ACHN (cell line): ENCODE measurements at regions not wholly inside any gene's neighbourhood (a gene's known extent, or its start where the extent isn't known, plus 50 kb on each side); places are given as distances from the start of the nearest gene placed in this dataset.
"Not testable (repeated sequence)": the region's sequence is repeated elsewhere in the genome, so short reads cannot be mapped to it uniquely, and the experiment has no call there.

Experiments
- DNase-seq: peaks from one replicate; pipeline ENCODE4 v3.0.0-alpha.2; 2015
- in situ Hi-C: cut with HindIII; loops from 2 replicates; pipeline ENCODE4 v1.10.0; 2017; ENCODE audit warnings: low sequenced_read_pairs, low pct_ligation_motif_present, low pct_unique_long_range_greater_than_20kb

DNA sequence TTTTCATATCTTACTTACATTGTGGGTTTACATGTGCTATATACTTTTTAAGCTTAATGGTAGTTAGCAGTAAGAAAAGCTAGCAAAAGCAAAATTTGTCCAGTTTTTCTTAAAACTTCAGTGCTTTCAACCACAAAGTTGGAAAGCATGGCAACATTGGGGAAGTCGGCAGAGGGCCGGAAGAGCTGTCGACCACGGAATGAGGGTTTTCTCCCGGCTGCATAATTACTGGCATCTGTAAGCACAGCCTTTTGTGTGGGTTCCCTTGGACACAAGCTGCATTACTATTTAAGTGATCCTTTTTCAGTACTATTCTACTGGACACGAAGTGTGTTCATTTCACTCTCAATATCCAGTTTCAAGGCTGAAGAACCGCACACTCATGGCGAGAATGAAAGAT, 560.4 kb downstream of the ANKRD50 start:
- in situ Hi-C loops = no loop called here
- no peak for DNase-seq

DNA sequence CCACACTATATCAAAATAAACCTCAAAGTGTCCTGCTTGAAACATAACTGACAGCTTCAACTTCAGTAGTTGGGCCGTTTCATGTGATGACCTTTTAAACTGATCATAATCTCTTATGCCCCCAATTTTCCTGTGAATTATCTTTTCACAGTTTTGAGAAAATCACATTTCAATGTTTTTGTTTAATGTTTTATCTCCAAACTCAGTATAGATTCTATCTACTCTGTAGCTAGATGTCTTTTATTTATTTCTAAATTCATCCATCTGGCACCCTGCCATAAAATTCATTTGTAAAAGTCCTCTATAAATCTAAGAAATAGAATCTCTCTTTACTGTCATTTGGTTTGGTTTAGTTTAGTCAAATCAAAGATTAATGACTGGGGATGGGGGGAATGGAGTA, 557.3 kb downstream of the ANKRD50 start:
- in situ Hi-C loops = no loop called here
- DNase-seq = no peak

DNA sequence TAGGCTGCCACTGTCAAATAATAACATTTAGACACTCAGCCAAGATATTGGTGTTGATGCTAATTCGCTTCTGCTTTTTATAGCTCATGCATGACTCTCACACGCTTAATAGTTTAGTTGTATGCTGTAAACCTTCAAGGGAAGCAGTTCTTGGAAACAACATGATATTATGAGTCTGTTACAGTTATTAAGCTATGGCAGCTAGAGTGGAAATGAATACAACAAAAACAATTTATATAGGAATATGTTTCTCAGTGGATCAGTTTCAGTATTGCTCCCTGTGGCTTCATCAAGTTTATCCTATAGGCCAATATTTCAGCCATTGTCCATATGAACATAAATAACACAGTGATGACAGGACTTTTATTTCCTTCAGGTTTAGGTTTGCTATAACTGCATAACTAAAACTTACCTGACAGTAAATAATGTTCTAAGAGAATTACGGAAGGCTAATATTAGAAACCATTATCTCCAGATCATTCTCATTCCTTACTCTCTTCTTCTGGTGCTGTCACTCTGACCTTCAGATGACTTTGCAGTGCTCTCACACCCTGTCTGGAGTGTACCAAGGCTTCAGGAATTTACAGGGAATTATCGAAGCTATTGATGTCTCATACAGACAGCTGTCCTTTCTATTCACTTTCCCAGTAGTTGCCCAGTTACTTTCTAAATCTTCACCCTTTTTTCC, 555.0 kb downstream of the ANKRD50 start:
- in situ Hi-C loops = no loop called here
- no peak for DNase-seq

DNA sequence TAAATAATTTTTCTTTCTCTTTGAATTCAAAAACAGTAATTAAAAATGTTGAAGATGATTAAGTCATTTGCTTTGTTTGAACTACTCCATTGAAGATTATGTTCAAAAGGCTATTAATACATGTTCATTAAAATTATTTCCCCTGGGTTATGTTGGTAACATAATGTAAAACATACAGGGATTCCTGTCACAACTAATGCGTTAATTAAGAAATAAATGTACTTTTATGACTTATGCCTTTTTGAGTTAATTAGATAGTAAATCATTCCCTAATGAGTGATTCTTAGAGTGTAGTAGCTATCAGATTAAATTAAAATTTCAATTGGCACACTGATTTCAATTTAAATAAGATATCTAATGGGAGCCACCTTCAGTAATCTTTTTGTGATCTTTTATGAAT, 549.1 kb downstream of the ANKRD50 start:
- no peak for DNase-seq
- in situ Hi-C loops = no loop called here

DNA sequence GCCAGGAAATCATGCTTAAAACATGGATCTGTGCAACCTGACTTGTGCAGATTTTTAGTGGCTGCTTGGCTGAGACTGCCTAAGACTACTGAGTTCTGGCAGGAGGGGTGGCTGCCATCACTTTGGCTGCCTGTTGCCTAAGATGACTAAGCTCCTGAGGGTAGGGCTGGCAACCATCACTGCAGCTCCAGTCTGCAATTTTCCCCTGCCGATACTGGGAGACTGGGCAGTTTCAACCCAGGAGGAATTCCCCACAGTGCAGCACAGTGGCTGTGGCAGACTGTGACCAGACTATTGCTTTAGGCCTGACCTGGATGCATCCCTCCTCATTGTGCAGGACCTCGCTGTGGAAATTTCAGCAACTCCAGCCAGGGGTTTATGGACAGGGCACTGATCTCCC, 544.9 kb downstream of the ANKRD50 start:
- no peak for DNase-seq
- in situ Hi-C loops = no loop called here

DNA sequence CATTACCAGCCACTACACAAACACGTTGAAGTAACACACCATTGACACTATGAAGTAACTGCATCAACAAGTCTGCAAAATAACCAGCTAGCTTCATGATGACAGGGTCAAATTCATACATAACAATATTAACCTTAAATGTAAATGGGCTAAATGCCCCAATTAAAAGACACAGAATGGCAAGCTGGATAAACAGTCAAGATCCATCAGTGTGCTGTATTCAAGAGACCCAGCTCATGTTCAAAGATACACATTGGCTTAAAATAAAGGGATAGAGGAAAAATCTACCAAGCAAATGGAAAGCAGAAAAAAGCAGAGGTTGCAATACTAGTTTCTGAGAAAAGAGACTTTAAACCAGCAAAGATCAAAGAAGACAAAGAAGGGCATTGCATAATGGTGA, 543.0 kb downstream of the ANKRD50 start:
- in situ Hi-C loops, DNase-seq: not testable (repeated sequence)

DNA sequence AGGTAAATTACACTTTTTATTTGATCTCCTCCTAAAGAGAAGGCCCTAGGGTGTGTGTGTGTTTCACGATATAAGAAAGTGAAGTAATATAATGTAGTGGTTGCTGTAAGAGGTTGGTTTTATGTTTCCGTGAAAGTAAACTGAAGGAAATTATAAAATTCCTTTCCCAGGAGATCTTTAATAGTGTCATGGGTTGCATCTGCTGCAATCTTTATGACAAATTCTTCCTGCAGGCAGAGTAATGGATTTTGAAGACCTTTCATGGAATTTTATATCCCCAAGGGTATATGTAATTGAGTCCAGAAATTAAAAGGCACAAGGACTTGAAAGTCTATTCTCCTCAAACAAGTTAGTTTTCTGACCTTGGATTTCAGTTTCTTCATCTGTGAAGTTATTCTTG, 538.6 kb downstream of the ANKRD50 start:
- DNase-seq = no peak
- in situ Hi-C loops = no loop called here

DNA sequence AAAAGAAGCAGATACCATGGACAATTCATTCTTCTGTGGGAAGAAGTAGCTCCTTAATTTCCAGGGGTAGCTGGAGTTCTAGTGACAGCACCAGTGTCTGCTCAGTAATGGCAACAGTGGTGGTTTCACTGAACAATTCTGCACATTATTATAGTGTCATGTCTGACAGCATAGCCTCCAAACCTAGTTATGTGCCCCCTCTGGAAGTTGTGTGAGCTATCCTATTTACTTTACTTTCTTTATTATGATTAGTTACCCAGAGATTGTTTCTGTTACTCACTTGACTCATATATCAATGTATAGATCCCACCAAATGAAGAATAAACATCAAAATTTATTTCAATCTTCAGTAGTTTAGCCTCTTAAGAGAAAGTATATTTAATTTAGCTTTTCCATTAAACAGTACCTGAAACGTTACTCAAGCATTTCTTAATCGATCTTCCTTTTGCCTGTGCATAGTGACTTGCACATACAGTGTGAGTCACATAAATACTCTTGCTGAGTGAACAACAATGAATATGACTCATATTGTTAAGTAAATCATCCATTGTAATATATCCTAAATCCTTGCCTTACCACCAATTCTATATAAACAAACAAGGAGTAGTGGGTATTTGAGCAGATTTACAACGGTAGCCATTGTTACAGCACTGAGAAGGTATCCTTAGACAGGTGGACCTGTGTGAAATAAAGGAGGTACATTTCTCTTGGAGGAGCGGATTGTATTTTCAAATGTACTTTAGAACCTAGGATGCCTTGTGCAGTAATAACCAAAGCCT, 534.7 kb downstream of the ANKRD50 start:
- in situ Hi-C loops = no loop called here
- DNase-seq = peak; percentile 19

DNA sequence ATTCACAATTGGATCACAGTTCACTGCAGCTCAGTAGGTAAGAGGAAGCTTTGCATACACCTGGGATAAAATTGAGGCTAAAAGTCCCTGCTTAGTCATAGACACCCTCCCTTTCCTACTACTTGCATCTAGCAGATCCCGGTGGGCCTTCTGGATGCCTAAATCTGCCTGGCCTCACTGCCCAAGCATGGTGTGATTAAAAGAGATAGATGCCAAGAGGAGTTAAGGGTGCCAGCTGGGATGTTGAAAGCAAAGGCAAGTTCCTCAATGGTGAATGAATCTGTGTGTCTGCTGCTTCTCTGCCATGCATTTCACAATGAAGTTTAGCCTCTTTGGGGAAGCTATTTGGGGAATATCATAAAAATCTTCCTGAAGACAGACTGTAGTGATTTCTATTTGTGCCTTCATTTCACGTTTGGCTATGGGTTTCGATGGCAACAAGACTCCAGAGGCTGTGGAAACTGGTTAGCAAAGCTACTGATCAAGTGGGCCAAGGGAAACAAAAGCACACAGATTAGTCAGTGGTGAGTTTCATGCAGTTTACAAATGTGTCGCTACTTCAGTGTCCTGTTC, 534.0 kb downstream of the ANKRD50 start:
- no peak for DNase-seq
- in situ Hi-C loops = no loop called here

DNA sequence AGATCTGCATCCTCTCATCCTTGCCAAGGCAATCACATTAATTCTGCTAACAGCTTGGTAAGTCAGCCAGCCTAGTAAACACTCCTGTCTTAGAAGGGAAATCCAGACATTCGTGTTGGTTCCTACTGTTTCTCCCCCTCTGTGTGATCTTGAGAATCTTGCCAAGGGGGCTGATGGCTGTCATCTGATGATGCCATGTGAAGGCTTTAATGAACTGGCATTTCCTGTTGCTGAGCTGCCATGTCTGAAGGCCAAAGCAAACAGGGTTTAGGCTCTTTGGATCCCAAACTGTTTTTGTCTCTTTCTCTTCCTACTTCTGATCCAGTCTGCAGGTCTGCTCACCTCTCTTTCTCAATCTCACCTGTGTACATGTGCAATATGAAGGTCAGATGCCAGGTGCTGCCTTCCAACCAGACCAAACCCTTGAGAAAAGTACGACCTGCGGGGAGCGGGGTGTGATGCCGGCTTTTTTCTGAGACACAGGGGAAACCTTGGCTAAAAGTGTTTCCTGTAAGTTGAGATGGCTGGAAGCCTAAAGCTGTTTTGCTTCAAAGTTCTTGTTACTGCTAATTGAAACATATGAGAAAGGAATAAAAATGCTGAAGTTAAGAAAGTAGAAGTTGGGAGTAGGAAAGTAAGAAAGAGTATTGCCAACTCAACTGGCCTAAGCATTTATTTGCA, 532.9 kb downstream of the ANKRD50 start:
- no peak for DNase-seq
- in situ Hi-C loops = no loop called here

DNA sequence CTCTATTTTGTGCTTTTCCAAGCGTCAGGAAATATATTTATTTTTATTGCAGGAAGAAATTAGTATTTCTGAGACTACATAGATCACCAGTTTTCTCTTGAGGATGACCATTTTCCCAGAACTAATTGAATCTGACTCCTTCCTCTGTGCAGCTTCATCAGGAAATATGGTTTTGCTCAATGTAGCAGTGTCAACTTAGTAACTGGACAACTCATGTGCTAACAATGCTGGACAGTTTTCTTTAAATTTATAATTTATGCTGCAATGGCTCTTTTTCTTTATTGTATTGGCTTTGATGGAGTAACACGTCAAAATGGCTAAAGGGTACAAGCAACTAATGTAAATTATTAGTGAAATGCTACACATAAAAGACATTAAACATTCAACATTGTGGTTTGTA, 531.5 kb downstream of the ANKRD50 start:
- no peak for DNase-seq
- in situ Hi-C loops = no loop called here

DNA sequence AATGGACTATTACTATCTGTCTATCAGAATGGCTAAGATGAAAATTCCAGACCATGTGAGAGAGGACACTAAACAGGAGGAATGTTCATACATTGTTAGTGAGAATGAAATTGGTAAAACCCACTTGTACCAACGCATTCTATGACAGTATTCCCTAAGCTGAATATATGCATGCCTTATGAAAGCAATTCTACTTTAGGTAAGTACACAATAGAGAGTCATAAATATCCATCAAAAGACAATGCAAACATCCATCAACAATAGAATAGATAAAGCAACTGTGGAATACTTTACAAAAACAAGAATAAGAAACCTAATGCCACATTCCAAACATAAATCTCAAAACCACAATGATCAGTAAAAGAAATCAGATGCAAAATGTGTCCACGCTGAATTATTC, 529.3 kb downstream of the ANKRD50 start:
- in situ Hi-C loops = no loop called here

DNA sequence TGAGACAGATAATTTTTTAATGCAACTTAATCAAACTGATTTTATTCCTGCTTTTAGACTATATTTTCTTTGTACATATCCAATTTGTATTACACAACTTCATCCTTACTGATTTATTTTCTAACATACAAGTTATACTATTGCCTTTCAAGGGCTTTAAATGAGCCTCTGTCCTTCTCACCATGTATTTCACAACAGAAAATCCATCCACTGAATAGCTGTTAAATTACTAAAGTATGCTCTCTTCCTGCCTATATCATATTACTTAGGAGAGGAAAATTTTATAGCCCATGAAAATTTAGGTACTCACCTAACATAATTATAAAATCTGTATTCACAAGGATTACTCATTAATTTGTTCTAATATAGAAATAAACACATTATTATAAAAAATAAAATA, 528.6 kb downstream of the ANKRD50 start:
- in situ Hi-C loops = no loop called here
- DNase-seq = no peak

More for the DNA sequence above, 529.3 kb downstream of the ANKRD50 start:
- DNase-seq = no peak

DNA sequence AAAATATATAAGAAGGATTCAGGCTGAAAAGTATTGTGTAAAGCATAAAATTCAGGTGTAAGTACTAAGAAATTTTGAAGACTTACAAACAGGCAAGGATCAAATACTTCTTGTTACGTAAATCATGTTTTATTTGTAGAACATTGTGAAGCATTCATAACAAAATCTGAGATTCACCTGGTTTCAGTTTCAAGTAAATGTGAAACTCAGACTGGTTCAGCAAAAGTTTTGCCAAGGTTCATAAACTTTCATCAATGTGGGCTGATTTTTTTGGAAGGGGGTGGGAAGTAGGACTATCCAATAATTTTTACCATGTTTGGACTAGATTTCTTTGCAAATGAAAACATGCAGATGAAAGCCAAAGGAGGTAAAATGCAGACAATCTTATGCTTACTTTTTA, 527.7 kb downstream of the ANKRD50 start:
- DNase-seq = no peak
- in situ Hi-C loops = no loop called here

DNA sequence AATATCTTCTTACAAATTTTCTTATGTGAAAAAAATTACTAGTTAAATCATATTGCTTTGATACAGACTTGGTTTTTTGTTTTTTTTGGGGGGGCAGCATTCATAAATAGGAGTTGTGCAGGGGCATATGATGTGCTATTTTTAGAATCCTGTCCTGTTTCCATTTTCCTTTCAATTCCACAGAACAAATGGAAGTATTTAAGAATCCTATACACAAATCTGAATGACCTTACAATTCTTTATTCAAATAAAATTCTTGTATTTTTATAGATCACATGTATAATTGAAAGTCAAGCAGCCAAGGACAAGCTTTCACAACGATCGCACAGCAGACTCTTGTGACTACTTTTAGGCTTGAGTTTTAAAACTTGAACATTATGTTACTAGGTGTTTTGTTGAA, 523.9 kb downstream of the ANKRD50 start:
- in situ Hi-C loops = no loop called here

DNA sequence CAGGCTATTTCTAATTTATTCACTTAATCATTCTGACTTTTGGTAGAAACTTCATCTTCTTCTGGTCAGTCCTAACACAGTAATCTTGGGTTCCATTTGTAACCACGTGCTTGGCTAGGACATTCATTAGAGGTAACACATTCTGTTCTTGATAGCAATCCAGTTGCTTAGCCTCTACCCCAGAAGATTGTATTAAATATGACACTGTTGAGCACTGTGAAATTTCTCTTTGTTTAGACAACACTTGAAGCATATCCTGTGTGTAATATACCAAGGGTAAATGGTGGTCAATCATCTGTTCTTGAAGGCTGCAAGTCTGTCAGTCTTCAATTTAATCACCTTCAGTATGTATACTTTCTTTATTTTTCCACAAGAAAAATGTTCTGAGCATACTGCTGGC, 523.0 kb downstream of the ANKRD50 start:
- no peak for DNase-seq
- in situ Hi-C loops = no loop called here

More for the DNA sequence above, 523.9 kb downstream of the ANKRD50 start:
- DNase-seq = no peak

DNA sequence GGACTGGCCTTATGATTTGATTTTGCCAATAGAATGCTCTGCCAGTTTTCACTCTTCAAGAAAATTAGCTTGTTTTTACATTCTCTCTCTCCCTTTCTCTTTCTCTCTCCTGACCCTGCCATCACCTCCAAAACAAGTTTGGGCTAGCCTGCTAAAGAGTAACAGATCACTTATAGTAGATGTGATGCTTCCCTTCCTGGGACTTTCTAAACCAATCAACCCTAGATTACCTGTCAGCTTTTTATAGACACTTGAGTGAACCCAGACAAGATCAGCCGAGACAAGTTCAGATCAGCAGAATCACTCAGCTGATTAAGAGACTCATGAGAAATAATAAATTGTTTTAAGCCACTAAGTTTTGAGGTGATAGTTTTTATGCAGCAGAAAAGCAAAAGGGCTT, 521.2 kb downstream of the ANKRD50 start:
- in situ Hi-C loops = no loop called here
- no peak for DNase-seq

DNA sequence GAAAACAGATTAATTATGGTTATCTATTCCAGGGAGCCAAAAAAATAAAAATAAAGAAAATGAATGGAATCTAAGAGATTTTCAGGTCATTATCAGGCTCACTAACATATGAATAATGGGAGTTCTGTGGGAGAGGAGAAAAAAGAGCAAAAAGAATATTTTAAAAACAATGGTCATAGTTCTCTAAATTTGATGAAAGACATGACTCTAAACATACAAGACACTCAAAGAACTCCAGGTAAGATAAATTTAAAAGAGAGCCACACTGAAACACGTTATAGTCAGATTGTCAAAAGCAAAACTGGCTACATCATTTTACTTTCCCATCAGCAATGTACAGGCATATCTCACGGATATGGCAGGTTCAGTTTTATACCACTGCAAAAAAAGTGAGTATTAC, 520.0 kb downstream of the ANKRD50 start:
- no peak for DNase-seq
- in situ Hi-C loops = no loop called here

DNA sequence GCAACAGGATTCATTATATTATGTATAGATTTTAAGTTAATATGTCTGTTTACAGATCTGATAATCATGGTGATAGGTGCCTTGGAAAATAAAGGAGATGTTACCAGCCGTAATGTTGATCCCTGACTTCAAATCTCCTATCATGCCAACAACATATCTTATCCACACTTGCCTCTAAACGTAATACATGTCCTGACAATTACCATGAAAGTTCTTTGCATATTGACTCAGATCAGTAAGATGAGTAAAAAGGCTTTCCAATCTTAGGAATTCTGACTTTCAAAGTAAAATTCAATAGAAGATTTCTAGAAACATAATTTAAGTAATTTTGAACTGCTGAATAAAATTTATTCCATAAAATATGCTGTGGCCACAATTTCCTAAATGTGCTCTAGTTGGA, 513.3 kb downstream of the ANKRD50 start:
- no peak for DNase-seq
- in situ Hi-C loops = no loop called here
